H9 (cell line): ENCODE measurements at regions not wholly inside any gene's neighbourhood (a gene's known extent, or its start where the extent isn't known, plus 50 kb on each side); places are given as distances from the start of the nearest gene placed in this dataset.
"Not testable (repeated sequence)": the region's sequence is repeated elsewhere in the genome, so short reads cannot be mapped to it uniquely, and the experiment has no call there.

ENCODE experiments used
- DNase-seq: peaks from one replicate; pipeline ENCODE4 v3.0.0-alpha.2; 2017
- H2AFZ ChIP-seq: one replicate; pipeline ENCODE4 v1.6.1; 2013; ENCODE audit warnings: mild to moderate bottlenecking, low read length, control low read depth, moderate library complexity
- H2AK5ac ChIP-seq: 2 replicates; pipeline ENCODE4 v1.6.1; 2013; ENCODE audit warnings: low read length, control low read depth, mixed read lengths; ENCODE audit not compliant: insufficient read length
- H2BK120ac ChIP-seq: one replicate; pipeline ENCODE4 v1.6.1; 2013; ENCODE audit warnings: low read depth, mild to moderate bottlenecking, low read length, control low read depth, inconsistent platforms; ENCODE audit not compliant: poor library complexity, severe bottlenecking
- H2BK12ac ChIP-seq: 2 replicates; pipeline ENCODE4 v1.6.1; 2013; ENCODE audit warnings: low read length, control low read depth, mixed read lengths, low read depth; ENCODE audit not compliant: insufficient read length
- H2BK15ac ChIP-seq: 2 replicates; pipeline ENCODE4 v1.6.1; 2013; ENCODE audit warnings: low read depth, low read length, control low read depth
- H2BK20ac ChIP-seq: one replicate; pipeline ENCODE4 v1.6.1; 2013; ENCODE audit warnings: low read depth, mild to moderate bottlenecking, low read length, control low read depth, inconsistent platforms; ENCODE audit not compliant: poor library complexity, severe bottlenecking
- H2BK5ac ChIP-seq: 2 replicates; pipeline ENCODE4 v1.6.1; 2013; ENCODE audit warnings: low read length, control low read depth, mixed read lengths; ENCODE audit not compliant: insufficient read length
- H3K14ac ChIP-seq: 2 replicates; pipeline ENCODE4 v1.6.1; 2013; ENCODE audit warnings: low read length, control low read depth; ENCODE audit not compliant: insufficient read depth
- H3K18ac ChIP-seq: 2 replicates; pipeline ENCODE4 v1.6.1; 2013; ENCODE audit warnings: low read depth, mild to moderate bottlenecking, mixed read lengths, low read length, control low read depth; ENCODE audit not compliant: insufficient read length
- H3K23ac ChIP-seq: 2 replicates; pipeline ENCODE4 v1.6.1; 2013; ENCODE audit warnings: low read length, control low read depth, mixed read lengths, low read depth; ENCODE audit not compliant: insufficient read length
- H3K23me2 ChIP-seq: 2 replicates; pipeline ENCODE4 v1.6.1; 2013; ENCODE audit warnings: low read depth, mild to moderate bottlenecking, mixed read lengths, low read length, control low read depth; ENCODE audit not compliant: insufficient read length, poor library complexity, severe bottlenecking
- H3K27ac ChIP-seq: 2 replicates; pipeline ENCODE4 v1.5.1; 2013; ENCODE audit warnings: low read length, control low read depth, mixed read lengths, low read depth; ENCODE audit not compliant: insufficient read length
- H3K27me3 ChIP-seq: 2 replicates; pipeline ENCODE4 v1.6.1; 2013; ENCODE audit warnings: low read length, control low read depth, inconsistent platforms; ENCODE audit not compliant: insufficient read depth
- H3K4ac ChIP-seq: 2 replicates; pipeline ENCODE4 v1.6.1; 2013; ENCODE audit warnings: low read depth, mild to moderate bottlenecking, control low read depth, inconsistent platforms, low read length, moderate library complexity
- H3K4me1 ChIP-seq: 2 replicates; pipeline ENCODE4 v1.6.1; 2013; ENCODE audit warnings: low read length, control low read depth, inconsistent platforms; ENCODE audit not compliant: insufficient read depth
- H3K4me2 ChIP-seq: 2 replicates; pipeline ENCODE4 v1.6.1; 2013; ENCODE audit warnings: low read length, control low read depth, mixed read lengths; ENCODE audit not compliant: insufficient read length, insufficient read depth
- H3K56ac ChIP-seq: 2 replicates; pipeline ENCODE4 v1.6.1; 2013; ENCODE audit warnings: low read depth, mild to moderate bottlenecking, mixed read lengths, low read length, control low read depth; ENCODE audit not compliant: insufficient read length
- H3K79me1 ChIP-seq: 2 replicates; pipeline ENCODE4 v1.6.1; 2013; ENCODE audit warnings: low read depth, mild to moderate bottlenecking, moderate library complexity, low read length, control low read depth, inconsistent platforms; ENCODE audit not compliant: insufficient read depth, poor library complexity, severe bottlenecking
- H3K79me2 ChIP-seq: 2 replicates; pipeline ENCODE4 v1.6.1; 2013; ENCODE audit warnings: low read length, control low read depth, inconsistent platforms; ENCODE audit not compliant: insufficient read depth
- H3K9ac ChIP-seq: 2 replicates; pipeline ENCODE4 v1.6.1; 2013; ENCODE audit warnings: low read length, control low read depth, mixed read lengths; ENCODE audit not compliant: insufficient read length; ENCODE audit errors: extremely low read depth
- H3K9me3 ChIP-seq: one replicate; pipeline ENCODE4 v1.6.1; 2013; ENCODE audit warnings: low read depth, low read length, inconsistent platforms; ENCODE audit not compliant: control insufficient read depth
- H3T11ph ChIP-seq: one replicate; pipeline ENCODE4 v1.6.1; 2013; ENCODE audit warnings: mild to moderate bottlenecking, low read length, control low read depth, inconsistent platforms
- H4K20me1 ChIP-seq: one replicate; pipeline ENCODE4 v1.6.1; 2013; ENCODE audit not compliant: control insufficient read depth, insufficient read length, insufficient read depth
- H4K5ac ChIP-seq: 2 replicates; pipeline ENCODE4 v1.6.1; 2013; ENCODE audit warnings: low read depth, mild to moderate bottlenecking, mixed read lengths, low read length, control low read depth; ENCODE audit not compliant: insufficient read length
- H4K8ac ChIP-seq: replicated peaks from 2 replicates; pipeline ENCODE4 v1.6.1; 2013; ENCODE audit warnings: low read length, control low read depth, mixed read lengths, low read depth; ENCODE audit not compliant: insufficient read length
- H4K91ac ChIP-seq: 2 replicates; pipeline ENCODE4 v1.6.1; 2013; ENCODE audit warnings: low read depth, mild to moderate bottlenecking, moderate library complexity, mixed read lengths, low read length, control low read depth; ENCODE audit not compliant: insufficient read length
- H3K27ac Mint-ChIP-seq, 3 experiments: 2 replicates in 2 of 3; 3 replicates in 1 of 3; pipeline ENCODE4 v1.8.0; 2020 to 2021; ENCODE audit warnings: mixed read lengths in 3 of 3, mild to moderate bottlenecking in 1 of 3, moderate library complexity in 1 of 3
- H3K27me3 Mint-ChIP-seq: 2 replicates; pipeline ENCODE4 v1.8.0; 2021; ENCODE audit warnings: low read depth, mild to moderate bottlenecking, moderate library complexity, mixed read lengths
- H3K36me3 Mint-ChIP-seq, 3 experiments: 2 replicates in 2 of 3; 3 replicates in 1 of 3; pipeline ENCODE4 v1.8.0; 2020 to 2021; ENCODE audit warnings: low read depth in 3 of 3, mixed read lengths in 3 of 3; ENCODE audit not compliant: insufficient read depth in 1 of 3
- H3K4me1 Mint-ChIP-seq, 2 experiments: 2 replicates each; pipeline ENCODE4 v1.8.0; 2020; ENCODE audit warnings: mixed read lengths in 2 of 2
- H3K4me3 Mint-ChIP-seq, 2 experiments: 2 replicates in 1 of 2; 3 replicates in 1 of 2; pipeline ENCODE4 v1.8.0; 2020 to 2021; ENCODE audit warnings: mild to moderate bottlenecking in 2 of 2, mixed read lengths in 2 of 2, moderate library complexity in 1 of 2
- H3K9me3 Mint-ChIP-seq, 2 experiments: 2 replicates in 1 of 2; 3 replicates in 1 of 2; pipeline ENCODE4 v1.8.0; 2020; ENCODE audit warnings: mild to moderate bottlenecking in 2 of 2, mixed read lengths in 2 of 2, moderate library complexity in 1 of 2
- WGBS: extraction: QIAGEN DNeasy Blood & Tissue Kit; methylation state at CpG from one replicate; pipeline ENCODE4 v1.1.7; 2013; ENCODE audit warnings: missing lambda C conversion rate, low lambda C conversion rate, mixed read lengths; ENCODE audit not compliant: insufficient read length; ENCODE audit errors: extremely low coverage; 5-methylcytosine and 5-hydroxymethylcytosine counted together
- TF ChIP-seq, protein P1 (sequence below): fragments of 200-600 bp; sonication (generic); conservative IDR thresholded peaks from 3 replicates; pipeline ENCODE4 v1.8.0; 2021; ENCODE audit warnings: antibody characterized with exemption, mild to moderate bottlenecking

DNA sequence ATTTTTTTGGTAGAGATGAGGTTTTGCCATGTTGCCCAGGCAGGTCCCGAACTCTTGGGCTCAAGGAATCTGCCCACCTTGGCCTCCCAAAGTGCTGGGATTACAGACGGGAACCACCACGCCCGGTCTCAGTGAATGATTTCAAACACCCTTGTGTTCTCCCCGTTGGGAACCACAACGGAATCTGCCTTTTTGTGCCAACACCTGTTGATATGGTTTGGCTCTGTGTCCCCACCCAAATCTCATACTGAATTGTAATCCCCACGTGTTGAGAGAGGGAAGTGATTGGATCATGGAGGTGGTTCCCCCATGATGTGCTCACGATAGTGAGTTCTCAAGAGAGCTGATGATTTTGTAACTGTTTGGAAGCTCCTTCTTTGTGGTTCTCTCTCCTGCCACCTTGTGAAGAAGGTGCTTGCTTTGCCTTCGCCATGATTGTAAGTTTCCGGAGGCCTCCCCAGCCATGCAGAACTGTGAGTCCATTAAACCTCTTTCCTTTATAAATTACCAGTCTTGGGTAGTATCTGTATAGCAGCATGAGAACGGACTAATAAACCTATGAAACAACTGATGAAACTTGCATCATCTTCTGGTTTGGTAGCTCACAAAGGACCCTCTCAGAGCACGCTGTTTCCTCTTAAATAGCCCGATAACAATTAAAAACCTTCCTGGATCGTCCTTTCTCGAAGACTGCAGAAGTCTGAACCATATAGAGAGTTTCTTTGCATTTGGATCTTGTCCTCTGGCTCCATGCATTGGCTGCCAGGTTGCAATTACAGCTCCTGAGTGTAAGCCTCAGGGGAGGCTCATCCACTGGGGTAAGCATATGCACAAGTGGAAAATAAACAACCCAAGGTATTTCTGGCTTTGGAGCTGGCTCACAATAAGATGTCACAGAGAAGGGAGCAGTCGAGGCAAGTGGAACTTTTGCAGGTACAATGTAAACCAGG lies 91.5 kb downstream of the SPRY4 start:
- peak overlapping the region; percentile 42 to 90 (median 74); a peak in 4 of 7 replicates for H3K27ac Mint-ChIP-seq
- Histone ChIP-seq H2BK15ac (no peak overlapping the region), H3K79me1 (no peaks in the 10 kb centered on the region), H3K9me3 (no peaks in the 10 kb centered on the region), H2AK5ac (no peak overlapping the region), H3K14ac (no peak overlapping the region; the same call in 1 of the 2 replicates), H2BK120ac (no peak overlapping the region), H3K18ac (no peak overlapping the region), H4K20me1 (no peaks in the 10 kb centered on the region), H3K79me2 (no peaks in the 10 kb centered on the region), H3K4ac (no peak overlapping the region), H3T11ph (no peak overlapping the region), H3K23me2 (no peaks in the 10 kb centered on the region), H3K9ac (no peak overlapping the region), H2BK12ac (no peak overlapping the region), H4K91ac (no peak overlapping the region), H2BK5ac (no peak overlapping the region), H3K23ac (no peak overlapping the region), H3K56ac (no peak overlapping the region), H3K27me3 (no peaks in the 10 kb centered on the region), H3K4me1 (peaks cover 9% of the 10 kb centered on the region; the same call in 1 of the 2 replicates), H4K5ac (no peak overlapping the region), H3K27ac (no peak overlapping the region), H2AFZ (no peak overlapping the region), H4K8ac (no peak overlapping the region), H3K4me2 (no peak overlapping the region), H2BK20ac (no peak overlapping the region)
- no peak for DNase-seq
- H3K4me3 Mint-ChIP-seq, result no peak overlapping the region
- WGBS, result no CpG with 5 or more reads among the region's 16 CpGs
- TF ChIP-seq, protein P1, sequence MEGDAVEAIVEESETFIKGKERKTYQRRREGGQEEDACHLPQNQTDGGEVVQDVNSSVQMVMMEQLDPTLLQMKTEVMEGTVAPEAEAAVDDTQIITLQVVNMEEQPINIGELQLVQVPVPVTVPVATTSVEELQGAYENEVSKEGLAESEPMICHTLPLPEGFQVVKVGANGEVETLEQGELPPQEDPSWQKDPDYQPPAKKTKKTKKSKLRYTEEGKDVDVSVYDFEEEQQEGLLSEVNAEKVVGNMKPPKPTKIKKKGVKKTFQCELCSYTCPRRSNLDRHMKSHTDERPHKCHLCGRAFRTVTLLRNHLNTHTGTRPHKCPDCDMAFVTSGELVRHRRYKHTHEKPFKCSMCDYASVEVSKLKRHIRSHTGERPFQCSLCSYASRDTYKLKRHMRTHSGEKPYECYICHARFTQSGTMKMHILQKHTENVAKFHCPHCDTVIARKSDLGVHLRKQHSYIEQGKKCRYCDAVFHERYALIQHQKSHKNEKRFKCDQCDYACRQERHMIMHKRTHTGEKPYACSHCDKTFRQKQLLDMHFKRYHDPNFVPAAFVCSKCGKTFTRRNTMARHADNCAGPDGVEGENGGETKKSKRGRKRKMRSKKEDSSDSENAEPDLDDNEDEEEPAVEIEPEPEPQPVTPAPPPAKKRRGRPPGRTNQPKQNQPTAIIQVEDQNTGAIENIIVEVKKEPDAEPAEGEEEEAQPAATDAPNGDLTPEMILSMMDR, result no peak
- peaks cover 36 to 43% of the 10 kb centered on the region in 2 experiments for H3K4me1 Mint-ChIP-seq
- no peaks in the 10 kb centered on the region for H3K27me3 Mint-ChIP-seq
- peaks cover 3% of the 10 kb centered on the region in 2 experiments; a peak in 4 of 5 replicates for H3K9me3 Mint-ChIP-seq
- peaks cover 0 to 13% (median 0%) of the 10 kb centered on the region in 3 experiments; a peak in 5 of 7 replicates for H3K36me3 Mint-ChIP-seq

DNA sequence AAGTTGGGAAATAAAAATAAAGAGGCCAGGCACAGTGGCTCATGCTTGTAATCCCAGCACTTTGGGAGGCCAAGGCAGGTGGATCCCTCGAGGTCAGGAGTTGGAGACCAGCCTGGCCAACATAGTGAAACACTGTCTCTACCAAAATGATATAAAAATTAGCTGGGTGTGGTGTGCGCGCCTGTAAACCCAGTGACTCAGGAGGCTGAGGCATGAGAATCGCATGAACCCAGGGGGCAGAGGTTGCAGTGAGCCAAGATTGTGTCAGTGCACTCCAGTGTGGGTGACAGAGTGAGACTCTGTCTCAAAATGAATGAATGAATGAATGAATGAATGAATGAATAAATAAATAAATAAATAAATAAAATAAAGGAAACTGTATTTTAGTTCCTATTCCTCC lies 93.9 kb downstream of the SPRY4 start:
- H4K5ac ChIP-seq, H2AFZ ChIP-seq, H3K79me1 ChIP-seq, H3K14ac ChIP-seq, H4K20me1 ChIP-seq, H4K8ac ChIP-seq, H3K79me2 ChIP-seq, H3K4me3 Mint-ChIP-seq, H2BK120ac ChIP-seq, H3K27me3 ChIP-seq, H3K27ac ChIP-seq, H3K23ac ChIP-seq, H3K23me2 ChIP-seq, H3T11ph ChIP-seq, H3K9me3 Mint-ChIP-seq, H2BK5ac ChIP-seq, H3K9ac ChIP-seq, H3K18ac ChIP-seq, H2AK5ac ChIP-seq, DNase-seq, H4K91ac ChIP-seq, H3K27me3 Mint-ChIP-seq, H3K4me1 ChIP-seq, H3K56ac ChIP-seq, H2BK15ac ChIP-seq, H2BK20ac ChIP-seq, H3K9me3 ChIP-seq, H2BK12ac ChIP-seq, H3K4ac ChIP-seq, H3K27ac Mint-ChIP-seq, H3K4me2 ChIP-seq: not testable (repeated sequence)
- no CpG with 5 or more reads among the region's 4 CpGs for WGBS
- peaks cover 0 to 13% (median 0%) of the 10 kb centered on the region in 3 experiments; a peak in 5 of 7 replicates for H3K36me3 Mint-ChIP-seq
- H3K4me1 Mint-ChIP-seq, result peaks cover 30 to 32% of the 10 kb centered on the region in 2 experiments
